SK-N-SH (cell line): ENCODE measurements at regions not wholly inside any gene's neighbourhood (a gene's known extent, or its start where the extent isn't known, plus 50 kb on each side); places are given as distances from the start of the nearest gene placed in this dataset.
"Not testable (repeated sequence)": the region's sequence is repeated elsewhere in the genome, so short reads cannot be mapped to it uniquely, and the experiment has no call there.

Experiments used
- CTCF ChIA-PET: fragments of 300-600, 350-600 bp; formaldehyde crosslinking; extraction: SDS; loops from one replicate; lab custom pipeline; 2021; lab: Yijun Ruan, JAX
- POLR2A ChIA-PET: fragments of 350-600 bp; sonication (Branson Sonifier 250); formaldehyde crosslinking; extraction: SDS; loops from one replicate; lab custom pipeline; 2020; ENCODE audit warnings: antibody characterized with exemption, inconsistent platforms; lab: Yijun Ruan, JAX
- DNase-seq: peaks from one replicate; pipeline ENCODE4 v3.0.0; 2012
- H2AFZ ChIP-seq: fragments of 200-600 bp; sonication (generic); 2 replicates; pipeline ENCODE4 v1.8.1; 2016; ENCODE audit warnings: antibody characterized with exemption, mild to moderate bottlenecking, low read depth
- H3F3A ChIP-seq: fragments of 200-600 bp; sonication (generic); replicated peaks from 2 replicates; pipeline ENCODE3; 2016; ENCODE audit warnings: antibody characterized with exemption, mild to moderate bottlenecking; ENCODE audit not compliant: insufficient read depth
- H3K27ac ChIP-seq, 2 experiments: fragments of 200-500 bp in 1 of 2; fragments of 200-600 bp in 1 of 2; sonication (Bioruptor generic) in 1 of 2; sonication (generic), shearing (Covaris generic) in 1 of 2; 2 replicates each; pipeline versions ENCODE4 v1.5.1 to v1.6.1; 2014 to 2016; ENCODE audit warnings: low read depth in 2 of 2, inconsistent platforms in 1 of 2, low read length in 1 of 2, mild to moderate bottlenecking in 1 of 2, mixed read lengths in 1 of 2
- H3K27me3 ChIP-seq: fragments of 200-600 bp; sonication (generic), shearing (Covaris generic); 2 replicates; pipeline ENCODE4 v1.6.1; 2016; ENCODE audit warnings: mixed run types; ENCODE audit not compliant: insufficient read depth
- H3K36me3 ChIP-seq, 2 experiments: fragments of 200-500 bp in 1 of 2; fragments of 200-600 bp in 1 of 2; sonication (Bioruptor generic) in 1 of 2; sonication (generic) in 1 of 2; replicated peaks in 1 of 2; 2 replicates each; pipeline versions ENCODE3 to v1.5.1; 2014 to 2016; ENCODE audit warnings: low read length in 1 of 2, mild to moderate bottlenecking in 1 of 2; ENCODE audit not compliant: insufficient read depth in 2 of 2, control insufficient read depth in 1 of 2
- H3K4me1 ChIP-seq, 2 experiments: fragments of 200-500 bp in 1 of 2; fragments of 200-600 bp in 1 of 2; sonication (Bioruptor generic) in 1 of 2; sonication (generic), shearing (Covaris generic) in 1 of 2; 2 replicates each; pipeline versions ENCODE4 v1.5.1 to v1.6.1; 2014 to 2016; ENCODE audit warnings: low read depth in 1 of 2, low read length in 1 of 2, mixed run types in 1 of 2; ENCODE audit not compliant: insufficient read depth in 2 of 2, control insufficient read depth in 1 of 2
- H3K4me2 ChIP-seq: fragments of 200-600 bp; sonication (generic), shearing (Covaris generic); 2 replicates; pipeline ENCODE4 v1.6.1; 2017; ENCODE audit warnings: mixed run types
- H3K4me3 ChIP-seq, 2 experiments: fragments of 200-500 bp in 1 of 2; fragments of 200-600 bp in 1 of 2; sonication (Bioruptor generic) in 1 of 2; sonication (generic), shearing (Covaris generic) in 1 of 2; 2 replicates each; pipeline versions ENCODE4 v1.5.1 to v1.8.1; 2014 to 2016; ENCODE audit warnings: low read depth in 2 of 2, inconsistent platforms in 1 of 2, low read length in 1 of 2, mild to moderate bottlenecking in 1 of 2, mixed read lengths in 1 of 2, moderate library complexity in 1 of 2
- H3K79me2 ChIP-seq: fragments of 200-600 bp; sonication (generic); 2 replicates; pipeline ENCODE4 v1.8.1; 2017; ENCODE audit warnings: mild to moderate bottlenecking; ENCODE audit not compliant: insufficient read depth
- H3K9ac ChIP-seq: fragments of 200-600 bp; sonication (generic); 2 replicates; pipeline ENCODE4 v1.6.1; 2017; ENCODE audit warnings: mixed run types
- H3K9me2 ChIP-seq: fragments of 200-600 bp; sonication (generic); 2 replicates; pipeline ENCODE4 v1.6.1; 2017; ENCODE audit warnings: mixed run types
- H3K9me3 ChIP-seq: fragments of 200-600 bp; sonication (generic); 2 replicates; pipeline ENCODE4 v1.6.1; 2017; ENCODE audit warnings: mixed run types, mild to moderate bottlenecking, moderate library complexity
- H4K20me1 ChIP-seq: fragments of 200-600 bp; sonication (generic); 2 replicates; pipeline ENCODE4 v1.6.1; 2017; ENCODE audit warnings: mild to moderate bottlenecking, mixed run types; ENCODE audit not compliant: insufficient read depth
- EP300 ChIP-seq, 2 experiments: IDR thresholded peaks; 2 replicates each; pipeline versions ENCODE4 v1.4.0 to v1.6.1; 2012; ENCODE audit warnings: borderline replicate concordance in 1 of 2, low read depth in 1 of 2, low read length in 1 of 2
- EZH2phosphoT487 ChIP-seq: fragments of 200-600 bp; sonication (generic); IDR thresholded peaks from 2 replicates; pipeline ENCODE4 v1.6.1; 2017; ENCODE audit warnings: low read depth, mixed run types, mild to moderate bottlenecking, antibody characterized with exemption, moderate library complexity, borderline replicate concordance
- FOSL2 ChIP-seq: IDR thresholded peaks from 2 replicates; pipeline ENCODE4 v1.4.0; 2012; ENCODE audit warnings: low read depth, mild to moderate bottlenecking, moderate library complexity, borderline replicate concordance
- GATA2 ChIP-seq: sonication (generic); formaldehyde crosslinking; IDR thresholded peaks from 2 replicates; pipeline ENCODE4 v1.5.0; 2020; ENCODE audit warnings: mild to moderate bottlenecking, missing genetic modification reagents
- JUND ChIP-seq: IDR thresholded peaks from 2 replicates; pipeline ENCODE4 v1.4.0; 2012
- MAX ChIP-seq: IDR thresholded peaks from 2 replicates; pipeline ENCODE4 v1.4.0; 2012; ENCODE audit warnings: low read depth
- MXI1 ChIP-seq: IDR thresholded peaks from 2 replicates; pipeline ENCODE4 v1.6.1; 2012; ENCODE audit warnings: mild to moderate bottlenecking, low read depth, low read length, improper control_type of control experiment
- NFIC ChIP-seq: IDR thresholded peaks from 2 replicates; pipeline ENCODE4 v1.4.0; 2012; ENCODE audit warnings: borderline replicate concordance
- PBX3 ChIP-seq: IDR thresholded peaks from 2 replicates; pipeline ENCODE4; 2012
- POLR2AphosphoS5 ChIP-seq: IDR thresholded peaks from 2 replicates; pipeline ENCODE4 v1.6.1; 2012; ENCODE audit warnings: low read depth, low read length
- RAD21 ChIP-seq: IDR thresholded peaks from 2 replicates; pipeline ENCODE4 v1.6.1; 2012; ENCODE audit warnings: mild to moderate bottlenecking, low read length
- REST ChIP-seq: IDR thresholded peaks from 2 replicates; pipeline ENCODE4 v1.6.1; 2012; ENCODE audit warnings: mild to moderate bottlenecking, low read depth, low read length, moderate library complexity
- RFX5 ChIP-seq: IDR thresholded peaks from 2 replicates; pipeline ENCODE4 v1.6.1; 2012; ENCODE audit warnings: mild to moderate bottlenecking, improper control_type of control experiment, low read length
- SMC3 ChIP-seq: IDR thresholded peaks from 2 replicates; pipeline ENCODE4 v1.6.1; 2012; ENCODE audit warnings: low read depth, low read length, improper control_type of control experiment
- TAF1 ChIP-seq: IDR thresholded peaks from 2 replicates; pipeline ENCODE4 v1.6.1; 2012; ENCODE audit warnings: low read depth, mild to moderate bottlenecking, low read length, moderate library complexity, borderline replicate concordance
- TEAD4 ChIP-seq: IDR thresholded peaks from 2 replicates; pipeline ENCODE4 v1.4.0; 2012; ENCODE audit warnings: mild to moderate bottlenecking, borderline replicate concordance; ENCODE audit not compliant: insufficient read depth
- USF1 ChIP-seq: IDR thresholded peaks from 2 replicates; pipeline ENCODE4 v1.4.0; 2012; ENCODE audit warnings: low read depth, borderline replicate concordance
- USF2 ChIP-seq: fragments of 150-350 bp; IDR thresholded peaks from 2 replicates; pipeline ENCODE4 v1.6.1; 2017; ENCODE audit warnings: antibody characterized with exemption, low read length, low read depth, borderline replicate concordance
- ZBTB33 ChIP-seq: IDR thresholded peaks from 2 replicates; pipeline ENCODE4 v1.4.0; 2012; ENCODE audit warnings: low read depth, borderline replicate concordance
- WGBS: methylation state at CpG from one replicate; pipeline ENCODE4 v1.1.6; 2017; ENCODE audit warnings: low lambda C conversion rate; 5-methylcytosine and 5-hydroxymethylcytosine counted together

GRCh38 chr19:21613201-21613600 is 107.8 kb downstream of the ZNF429 start:
- H2AFZ ChIP-seq, CTCF ChIA-PET, H3K79me2 ChIP-seq, H3K9ac ChIP-seq, POLR2A ChIA-PET, H3K4me2 ChIP-seq, H3K27me3 ChIP-seq, DNase-seq, H4K20me1 ChIP-seq, H3F3A ChIP-seq, H3K36me3 ChIP-seq, H3K9me2 ChIP-seq, H3K27ac ChIP-seq, H3K9me3 ChIP-seq, H3K4me3 ChIP-seq, H3K4me1 ChIP-seq: not testable (repeated sequence)
- WGBS: 13% methylated on average over 2 of the region's 2 CpGs

- CTCF ChIA-PET: no interaction called here
- no peak for DNase-seq
- Histone ChIP-seq H3K79me2 (no peaks in the 10 kb centered on the region), H3K9me2 (no peaks in the 10 kb centered on the region), H3K27ac (no peak overlapping the region), H3K36me3 (no peaks in the 10 kb centered on the region), H3K9ac (no peak overlapping the region), H3K9me3 (no peaks in the 10 kb centered on the region), H3K4me2 (no peak overlapping the region), H3K4me1 (no peaks in the 10 kb centered on the region), H3K4me3 (no peak overlapping the region), H3F3A (no peaks in the 10 kb centered on the region), H4K20me1 (no peaks in the 10 kb centered on the region), H3K27me3 (no peaks in the 10 kb centered on the region), H2AFZ (no peak overlapping the region)
- TF ChIP-seq PBX3 (no peak), RFX5 (no peak), TAF1 (no peak), EP300 (IDR thresholded peaks at IDR 0.05; ENCODE audit: borderline replicate concordance in 1 of 2, low read depth in 1 of 2, low read length in 1 of 2) (no peak), JUND (no peak), REST (no peak), EZH2phosphoT487 (no peak), USF1 (no peak), GATA2 (CRISPR knock-in tag) (no peak), RAD21 (no peak), TEAD4 (no peak), FOSL2 (no peak), ZBTB33 (no peak), POLR2AphosphoS5 (no peak), NFIC (no peak), MAX (no peak), USF2 (no peak), MXI1 (no peak), SMC3 (no peak)
- POLR2A ChIA-PET: no interaction called here
- 27% methylated on average over 1 of the region's 1 CpG for WGBS
These were observed 107.0 kb downstream of the ZNF429 start for GRCh38 chr19:21612403-21612872.
